ENCODE measurements at regions not wholly inside any gene's neighbourhood (a gene's known extent, or its start where the extent isn't known, plus 50 kb on each side); places are given as distances from the start of the nearest gene placed in this dataset.
A peak's percentile ranks its signal among the peaks of the same experiment; 100 is the strongest.
"Not testable (repeated sequence)": the region's sequence is repeated elsewhere in the genome, so short reads cannot be mapped to it uniquely, and the experiment has no call there.

DNA sequence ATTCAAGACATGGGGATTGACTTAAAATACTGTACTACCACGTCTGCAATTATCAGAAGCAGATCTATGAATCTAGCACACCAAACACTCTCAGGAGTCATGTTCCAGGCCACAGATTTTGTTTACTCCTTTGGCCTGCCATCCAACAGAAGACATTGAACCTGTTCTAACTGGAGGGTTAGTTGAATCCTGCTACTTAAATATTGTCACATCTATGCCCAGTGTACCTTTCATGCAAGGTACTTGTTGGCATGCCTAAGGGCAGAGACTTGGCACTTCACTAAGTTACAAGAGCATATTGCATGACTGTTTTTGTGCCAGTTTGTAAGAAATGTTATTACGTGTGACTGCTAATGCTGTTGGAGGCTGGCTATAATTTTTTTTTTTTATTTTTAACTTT lies 126.9 kb upstream of the BCOR start:
- DNase-seq, result no peak

DNA sequence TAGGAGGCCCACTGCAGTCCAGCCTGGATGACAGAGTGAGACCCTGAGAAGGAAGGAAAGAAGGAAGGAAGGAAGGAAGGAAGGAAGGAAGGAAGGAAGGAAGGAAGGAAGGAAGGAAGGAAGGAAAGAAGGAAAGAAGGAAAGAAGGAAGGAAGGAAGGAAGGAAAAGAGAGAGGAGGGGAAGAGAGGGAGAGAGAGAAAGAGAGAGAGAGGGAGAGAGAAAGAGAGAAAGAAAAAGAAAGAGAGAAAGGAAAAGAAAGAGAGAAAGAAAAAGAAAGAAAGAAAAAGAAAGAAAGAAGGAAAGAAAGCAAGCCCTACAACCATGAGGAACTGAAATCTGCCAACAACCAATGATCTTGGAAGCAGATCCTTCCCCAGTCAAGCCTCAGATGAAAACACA lies 124.9 kb upstream of the BCOR start:
- not testable (repeated sequence) for DNase-seq

DNA sequence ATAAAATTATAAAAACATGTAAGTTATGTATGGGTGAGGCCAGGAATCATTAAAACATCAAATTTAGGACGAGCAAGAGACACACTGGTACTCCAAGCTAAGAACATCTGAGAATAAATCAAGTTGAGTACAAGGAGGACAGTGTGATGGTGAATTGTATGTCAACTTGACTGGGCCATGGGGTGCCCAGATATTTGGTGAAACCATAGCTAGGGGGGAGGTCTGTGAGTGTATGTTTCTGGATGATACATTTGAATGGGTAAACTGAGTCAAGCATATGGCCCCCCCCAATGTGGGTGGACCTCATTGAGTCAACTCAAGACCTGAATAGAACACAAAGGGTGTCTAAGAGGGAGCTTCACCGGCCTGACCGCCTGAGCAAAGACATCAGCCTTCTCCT lies 115.3 kb upstream of the BCOR start:
- no peak for DNase-seq

DNA sequence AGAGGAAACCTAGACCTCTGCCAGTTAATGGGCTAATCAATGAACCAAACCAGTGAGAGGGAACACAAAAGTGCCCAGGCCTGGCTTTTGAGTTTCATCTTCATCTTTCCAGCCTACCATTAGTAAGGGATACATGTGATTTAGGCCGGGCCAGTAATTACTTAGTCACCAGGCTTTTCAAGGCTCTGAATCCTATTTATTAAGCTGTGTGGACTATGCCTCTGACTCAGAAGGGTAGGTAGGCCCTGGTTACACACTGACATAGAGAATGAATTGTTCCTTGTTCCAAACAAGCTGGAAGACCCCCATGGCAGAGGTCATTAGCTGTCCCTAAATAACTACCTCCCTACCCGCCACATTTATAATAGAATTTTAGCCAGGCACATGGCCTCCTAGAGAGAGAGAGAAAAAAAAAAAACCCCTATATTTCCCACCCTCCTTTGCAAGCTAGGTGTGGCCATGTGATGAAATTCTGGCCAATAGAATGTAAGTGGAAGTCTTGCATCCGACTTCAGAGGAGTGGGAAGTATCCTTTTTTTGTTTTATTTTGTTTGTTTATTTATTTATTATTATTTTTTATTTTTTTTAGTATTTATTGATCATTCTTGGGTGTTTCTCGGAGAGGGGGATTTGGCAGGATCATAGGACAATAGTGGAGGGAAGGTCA lies 112.3 kb upstream of the BCOR start:
- no peak for DNase-seq

DNA sequence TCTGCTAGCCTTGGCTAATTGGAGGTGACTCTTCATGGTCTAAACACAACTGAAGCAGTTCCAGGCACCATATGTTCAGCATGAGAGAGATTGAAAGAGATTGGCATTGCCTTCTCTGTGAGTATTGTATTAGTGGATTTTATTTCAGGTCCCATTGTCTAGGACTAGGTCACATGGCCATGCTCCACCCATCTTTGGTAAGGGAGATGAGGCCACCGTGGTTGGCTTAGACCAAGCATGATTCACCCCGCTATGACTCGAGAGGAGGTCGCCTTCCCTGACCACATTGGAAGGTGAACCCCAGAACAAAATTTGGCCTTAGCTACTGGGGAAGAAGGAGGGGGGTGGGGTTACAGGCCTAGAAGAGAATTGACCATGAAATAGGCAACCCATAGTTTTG lies 109.9 kb upstream of the BCOR start:
- DNase-seq, result peak; percentile 7 to 8

DNA sequence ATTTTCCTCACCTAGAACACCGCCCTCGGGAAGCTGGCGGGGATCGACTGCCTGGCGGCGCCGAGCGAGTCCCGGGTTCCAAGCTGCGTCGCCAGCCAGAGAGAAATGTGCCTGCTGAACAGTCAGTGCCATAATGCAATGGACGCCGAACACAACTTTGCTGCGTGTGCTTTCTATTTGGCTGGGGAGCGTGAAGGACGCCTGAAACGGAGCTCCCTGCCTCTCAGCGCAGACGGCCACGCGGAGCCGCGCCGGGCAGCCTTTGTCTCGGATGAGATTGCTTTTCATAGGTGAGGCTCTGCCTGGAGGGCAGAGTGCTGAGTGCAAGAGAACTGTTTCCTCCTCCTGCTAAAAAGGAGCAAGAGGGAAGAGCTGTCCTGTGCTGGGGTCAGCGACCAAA lies 107.7 kb upstream of the BCOR start:
- no peak for DNase-seq

DNA sequence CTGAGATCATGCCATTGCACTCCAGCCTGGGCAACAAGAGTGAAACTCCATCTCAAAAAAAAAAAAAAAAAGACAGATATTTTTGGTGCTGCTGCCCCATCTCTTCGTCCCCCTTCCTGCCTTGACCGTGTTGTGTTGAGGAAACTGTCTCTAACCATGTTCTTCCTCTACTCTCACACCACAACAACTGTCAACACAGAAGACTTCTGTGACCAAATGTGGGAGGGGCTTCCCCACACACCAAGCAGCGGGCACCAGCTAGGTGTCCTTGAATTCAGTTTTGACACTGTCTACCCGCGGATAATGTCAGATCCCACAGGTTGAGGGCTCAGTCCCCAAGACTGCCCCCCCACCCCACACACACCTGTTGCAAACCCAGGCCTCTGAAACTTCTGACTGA lies 104.7 kb upstream of the BCOR start:
- DNase-seq, result peak; percentile 22 to 42

DNA sequence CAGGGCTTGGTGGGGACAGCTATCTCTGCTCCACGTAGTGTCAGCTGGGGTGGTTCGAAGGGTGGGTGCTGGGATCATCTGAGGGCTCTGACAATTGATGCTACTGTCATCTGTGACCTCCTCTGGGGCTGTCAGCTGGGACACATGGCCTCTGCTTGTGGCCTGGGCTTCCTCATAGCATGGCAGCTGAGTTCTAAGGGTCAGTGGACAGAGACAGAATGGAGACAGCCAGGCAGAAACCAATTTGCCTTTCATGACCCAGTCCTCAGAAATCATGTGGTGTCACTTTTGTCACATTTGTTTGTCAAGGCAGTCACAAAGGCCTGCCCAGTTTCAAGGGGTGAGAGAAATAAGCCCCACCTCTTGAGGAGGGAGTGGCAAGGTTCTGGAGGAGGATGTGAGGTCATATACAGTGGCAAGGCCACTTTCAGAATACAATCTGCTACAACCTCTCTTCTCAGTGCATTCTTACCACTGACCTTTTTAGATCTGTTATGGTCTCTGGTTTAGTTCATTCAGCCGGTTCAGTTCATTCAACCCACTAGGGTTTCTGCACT lies 103.6 kb upstream of the BCOR start:
- DNase-seq, result peak; percentile 53 to 63

DNA sequence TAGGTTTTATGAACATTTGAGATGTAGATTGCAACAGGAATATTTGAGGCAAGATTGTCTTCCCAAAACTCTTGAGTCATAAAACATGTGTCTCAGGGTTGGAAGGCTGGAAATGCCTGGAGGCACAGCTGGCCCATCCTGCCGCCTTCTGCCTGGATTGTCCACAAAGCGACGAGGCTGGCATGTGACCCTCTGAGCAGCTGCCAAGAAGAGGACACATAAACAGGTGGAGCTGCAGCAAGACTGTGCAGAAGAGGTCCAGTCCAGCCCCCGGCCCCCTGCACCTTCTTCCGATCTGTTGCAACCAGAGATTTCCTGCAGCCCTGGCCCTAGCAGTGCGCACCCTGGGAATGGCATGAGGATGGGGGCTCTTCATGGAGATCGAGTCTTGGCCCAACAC lies 101.9 kb upstream of the BCOR start:
- no peak for DNase-seq

DNA sequence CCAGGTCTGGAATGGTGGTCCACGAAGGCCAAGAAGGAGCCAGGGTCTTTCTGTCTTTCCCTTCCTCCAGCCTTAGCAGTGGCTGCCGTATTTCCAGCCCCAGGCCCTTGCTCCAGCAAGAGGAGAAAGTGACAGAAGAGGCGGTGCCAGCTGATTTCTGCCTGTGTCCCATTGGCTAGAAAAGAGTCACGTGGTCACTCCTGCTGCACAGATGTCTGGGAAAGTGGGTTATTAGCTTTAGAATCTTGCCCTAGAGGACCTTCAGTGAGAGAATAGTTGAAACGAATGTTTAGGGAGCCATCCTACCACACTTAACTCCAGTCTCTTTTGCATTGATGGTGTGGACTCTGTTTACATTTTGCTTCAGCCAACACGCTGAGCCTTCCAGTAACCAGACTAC lies 99.3 kb upstream of the BCOR start:
- DNase-seq, result no peak

DNA sequence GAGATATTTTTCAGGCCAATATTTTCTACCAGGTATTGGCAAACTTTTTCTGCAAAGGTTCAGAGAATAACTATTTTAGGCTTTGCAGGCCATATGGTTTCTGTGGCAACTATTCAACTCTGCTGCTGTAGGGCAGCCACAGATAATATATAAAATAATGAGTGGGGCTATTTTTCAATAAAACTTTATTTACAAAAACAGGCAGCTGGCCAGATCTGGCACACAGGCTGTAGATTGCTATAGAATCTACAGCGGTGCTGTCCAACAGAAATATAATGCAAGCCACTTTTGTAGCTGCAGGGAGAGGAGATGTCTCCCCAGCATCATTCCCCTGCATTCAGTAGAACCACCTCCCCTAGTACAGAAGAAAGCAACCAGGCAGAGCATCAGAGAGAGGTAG lies 97.6 kb upstream of the BCOR start:
- no peak for DNase-seq

DNA sequence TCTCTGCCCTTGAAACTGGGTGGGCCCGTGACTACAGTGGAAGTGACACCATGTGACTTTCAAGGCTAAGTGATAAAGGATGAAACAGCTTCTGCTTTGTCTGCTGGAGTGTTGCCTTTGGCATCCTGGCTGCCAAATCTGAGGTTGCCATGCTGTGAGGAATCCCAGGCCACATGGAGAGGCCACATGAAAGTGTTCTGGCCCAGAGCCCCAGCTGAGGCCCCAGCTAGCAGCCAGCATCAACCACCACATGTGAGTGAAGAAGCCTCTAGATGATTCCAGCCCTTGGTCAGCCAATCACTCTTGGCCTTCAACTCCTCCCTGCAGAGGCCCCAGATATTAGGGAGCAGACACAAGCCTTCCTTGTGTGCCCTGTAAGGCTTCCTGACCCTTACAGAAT lies 94.4 kb upstream of the BCOR start:
- DNase-seq, result no peak

DNA sequence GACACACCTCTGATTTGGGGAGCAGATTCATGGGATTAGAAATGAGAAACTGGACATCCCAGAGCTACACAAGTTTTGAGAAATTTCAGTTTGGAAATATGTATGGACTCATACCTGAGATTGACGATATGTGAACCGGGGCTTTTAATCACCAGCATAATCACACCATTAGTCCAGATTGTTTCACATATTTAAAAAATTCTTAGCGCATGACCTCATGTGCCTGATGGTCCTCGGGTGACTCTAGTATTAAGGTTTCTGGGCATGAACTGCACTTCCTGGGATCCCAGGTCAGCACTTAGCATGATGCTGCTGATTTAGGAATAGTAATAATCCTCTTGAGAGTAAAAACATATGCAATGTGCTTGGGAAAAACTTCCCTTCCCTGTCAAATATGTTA lies 91.9 kb upstream of the BCOR start:
- DNase-seq, result no peak

DNA sequence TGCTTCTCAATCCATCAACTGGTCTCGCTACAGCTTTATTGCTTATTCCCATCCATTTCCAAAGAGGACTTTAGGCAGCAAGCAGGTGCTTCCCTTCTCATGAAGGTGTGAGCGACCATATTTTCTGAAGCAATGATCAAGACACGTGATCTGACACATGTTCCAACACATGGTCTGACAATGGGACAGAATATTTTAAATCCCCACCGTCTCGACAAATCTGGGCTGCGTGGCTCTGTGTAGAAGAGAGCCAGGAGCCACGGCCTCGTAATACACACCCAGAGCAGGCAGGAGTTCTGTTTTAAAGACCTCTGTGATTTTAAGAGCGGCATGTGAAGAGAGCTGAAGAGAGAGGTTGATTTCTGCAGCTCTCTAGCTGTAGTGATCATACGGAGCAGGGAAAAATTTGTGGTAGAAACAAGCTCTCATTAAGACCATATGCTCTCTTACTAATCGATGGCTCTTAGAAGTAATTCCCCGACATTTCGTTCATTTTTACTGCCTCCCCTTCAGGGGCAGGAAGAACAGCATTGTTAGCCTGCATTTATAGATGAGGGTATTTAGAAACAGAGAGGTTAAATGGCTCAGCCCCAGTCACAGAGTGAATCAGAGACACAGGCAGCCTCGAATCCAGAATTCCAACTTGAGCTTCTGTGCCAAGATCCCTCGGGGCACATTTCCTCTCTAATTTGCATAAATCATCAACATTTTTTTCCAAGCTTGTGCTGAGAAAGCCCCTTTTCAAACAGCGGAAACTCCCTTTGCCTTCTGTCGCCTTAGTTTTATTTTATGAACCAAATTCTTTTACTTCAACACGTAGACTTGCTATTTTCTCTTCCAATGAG lies 91.0 kb upstream of the BCOR start:
- no peak for DNase-seq

DNA sequence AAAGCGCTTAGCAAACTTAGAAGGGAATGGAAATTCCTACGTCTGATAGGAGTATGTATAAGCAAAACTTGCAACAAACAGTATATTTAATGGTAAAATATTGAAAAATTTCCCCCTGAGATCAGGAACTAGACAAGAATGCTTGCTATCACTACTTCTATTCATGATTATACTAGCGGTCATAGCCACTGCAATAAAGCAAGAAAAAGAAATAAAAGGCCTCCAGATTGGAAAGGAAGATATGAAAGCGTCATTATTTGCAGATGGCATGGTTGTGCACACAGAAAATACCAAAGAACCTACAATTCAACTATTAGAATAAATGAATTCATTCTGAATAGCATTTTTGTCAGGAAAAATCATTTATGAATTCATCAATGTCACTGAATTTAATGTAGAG lies 87.2 kb upstream of the BCOR start:
- DNase-seq, result no peak

DNA sequence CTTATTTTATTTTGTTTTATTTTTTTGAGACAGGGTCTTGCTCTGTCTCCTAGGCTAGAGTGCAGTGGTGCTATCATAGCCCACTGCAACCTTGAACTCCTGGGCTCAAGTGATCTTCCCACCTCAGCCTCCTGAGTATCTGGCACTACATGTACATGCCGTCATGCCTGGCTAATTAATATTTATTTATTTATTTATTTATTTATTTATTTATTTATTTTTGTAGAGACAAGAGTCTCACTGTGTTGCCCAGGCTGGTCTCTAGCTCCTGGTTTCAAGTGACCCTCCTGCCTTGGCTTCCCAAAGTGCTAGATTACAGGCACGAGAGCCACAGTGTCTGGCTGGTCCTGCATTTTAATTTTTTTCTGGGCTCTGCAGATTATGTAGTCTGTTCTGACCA lies 84.9 kb upstream of the BCOR start:
- no peak for DNase-seq

DNA sequence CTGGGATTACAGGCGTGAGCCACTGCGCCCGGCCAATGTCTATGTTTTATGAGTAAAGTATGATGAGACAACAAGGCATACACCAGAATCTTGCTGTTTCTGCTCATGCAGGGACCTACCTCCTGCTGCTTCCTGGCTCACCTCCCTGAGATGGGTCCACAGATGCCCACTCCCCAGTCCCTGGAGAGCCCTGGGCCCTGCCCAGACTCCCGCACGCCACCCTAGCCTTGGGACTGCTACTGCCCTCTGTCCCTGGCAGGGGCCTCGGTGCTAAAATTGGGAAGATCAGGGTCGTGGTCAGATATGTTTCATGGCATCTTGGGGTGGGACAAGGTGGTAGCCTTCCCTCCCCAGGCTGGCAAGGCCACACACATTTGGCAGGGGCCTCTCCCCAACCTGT lies 84.3 kb upstream of the BCOR start:
- DNase-seq, result no peak

DNA sequence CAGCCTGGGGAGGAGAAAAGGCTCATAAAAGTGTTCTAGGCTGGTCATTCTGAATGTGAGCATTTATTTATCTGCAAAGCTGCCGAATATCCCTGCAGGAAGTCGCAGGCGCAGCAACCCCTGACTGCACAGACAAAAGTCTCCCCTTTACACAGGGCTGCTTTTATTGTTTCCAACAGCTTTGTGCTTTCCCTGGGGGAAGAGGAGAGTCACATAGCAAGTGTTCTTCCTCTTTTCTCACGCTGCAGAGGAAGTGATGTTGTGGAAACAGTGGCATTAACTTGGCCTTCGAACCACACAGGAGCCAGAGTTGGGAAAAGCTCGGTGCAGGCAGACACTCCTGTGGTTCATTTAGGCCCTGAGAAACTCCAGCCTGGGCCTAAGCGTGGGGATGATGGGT lies 81.5 kb upstream of the BCOR start:
- DNase-seq, result no peak

DNA sequence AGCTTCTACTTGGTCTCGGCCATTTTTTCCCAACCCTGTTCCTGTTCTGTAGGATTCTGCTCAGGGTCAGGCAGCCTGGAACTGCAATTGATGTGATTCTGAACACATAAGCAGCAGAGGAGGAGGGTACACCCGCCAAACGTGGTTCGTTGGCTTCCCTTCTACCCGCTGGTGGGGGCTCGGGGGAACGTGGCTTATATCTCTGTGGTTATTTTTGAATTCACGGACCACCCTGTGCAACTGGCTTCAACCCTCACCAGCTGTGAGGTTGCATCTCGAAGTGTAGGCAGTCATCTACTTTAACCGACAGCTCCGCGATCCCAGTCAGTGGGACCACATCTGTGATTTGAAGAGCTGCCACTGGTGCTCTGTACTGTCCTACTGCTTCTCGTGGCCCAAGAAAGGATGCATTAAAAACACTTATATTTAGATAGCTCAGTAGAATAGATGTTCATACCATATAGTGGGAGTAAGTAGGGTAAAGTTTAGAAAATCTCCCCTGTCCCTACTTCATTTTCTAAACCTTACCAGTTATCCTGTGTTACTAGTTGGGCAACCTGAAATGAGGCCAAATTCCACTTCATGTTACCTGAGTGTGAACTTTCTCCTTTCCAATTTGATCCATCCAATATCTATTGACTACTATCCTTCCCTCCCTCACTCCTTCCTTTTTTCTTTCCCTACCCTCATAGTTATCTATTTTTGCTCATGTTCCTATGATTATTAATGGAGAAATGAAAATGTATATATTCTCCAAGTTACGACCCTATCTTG lies 80.4 kb upstream of the BCOR start:
- no peak for DNase-seq

DNA sequence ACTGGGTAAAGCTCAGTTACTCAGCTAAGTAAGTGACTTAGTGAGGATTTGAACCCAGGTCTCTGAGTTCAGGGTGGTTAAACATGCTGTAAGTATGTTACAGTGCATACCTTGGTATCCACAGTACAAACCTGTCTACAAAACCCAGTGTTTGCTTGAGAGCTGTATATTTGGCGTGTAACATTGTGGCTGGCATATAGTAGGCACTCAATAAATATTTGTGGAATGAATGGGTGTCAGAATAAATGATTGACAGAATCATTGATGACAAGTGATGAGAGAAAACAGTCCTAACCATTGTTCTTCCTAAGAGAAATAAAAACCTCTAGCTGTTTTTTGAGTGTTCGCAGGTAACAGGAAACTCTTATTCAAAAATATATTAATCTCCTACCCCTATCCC lies 79.7 kb upstream of the BCOR start:
- no peak for DNase-seq

DNA sequence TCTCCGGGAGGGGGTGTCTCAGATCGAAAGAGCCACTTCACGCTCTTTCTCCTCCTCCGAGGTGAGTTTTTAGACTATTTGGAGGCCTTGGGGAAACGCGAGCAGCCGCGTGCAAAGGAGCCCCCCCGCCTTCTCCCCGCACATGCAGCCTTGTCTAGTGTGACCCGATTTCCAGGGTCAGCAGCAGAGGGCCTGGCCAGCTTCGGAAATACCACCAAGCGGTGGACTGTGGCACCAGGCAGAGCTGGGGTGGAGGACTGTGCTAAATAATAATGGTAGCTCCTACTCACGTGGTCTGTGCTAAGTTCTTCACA lies 79.3 kb upstream of the BCOR start:
- DNase-seq, result no peak

DNA sequence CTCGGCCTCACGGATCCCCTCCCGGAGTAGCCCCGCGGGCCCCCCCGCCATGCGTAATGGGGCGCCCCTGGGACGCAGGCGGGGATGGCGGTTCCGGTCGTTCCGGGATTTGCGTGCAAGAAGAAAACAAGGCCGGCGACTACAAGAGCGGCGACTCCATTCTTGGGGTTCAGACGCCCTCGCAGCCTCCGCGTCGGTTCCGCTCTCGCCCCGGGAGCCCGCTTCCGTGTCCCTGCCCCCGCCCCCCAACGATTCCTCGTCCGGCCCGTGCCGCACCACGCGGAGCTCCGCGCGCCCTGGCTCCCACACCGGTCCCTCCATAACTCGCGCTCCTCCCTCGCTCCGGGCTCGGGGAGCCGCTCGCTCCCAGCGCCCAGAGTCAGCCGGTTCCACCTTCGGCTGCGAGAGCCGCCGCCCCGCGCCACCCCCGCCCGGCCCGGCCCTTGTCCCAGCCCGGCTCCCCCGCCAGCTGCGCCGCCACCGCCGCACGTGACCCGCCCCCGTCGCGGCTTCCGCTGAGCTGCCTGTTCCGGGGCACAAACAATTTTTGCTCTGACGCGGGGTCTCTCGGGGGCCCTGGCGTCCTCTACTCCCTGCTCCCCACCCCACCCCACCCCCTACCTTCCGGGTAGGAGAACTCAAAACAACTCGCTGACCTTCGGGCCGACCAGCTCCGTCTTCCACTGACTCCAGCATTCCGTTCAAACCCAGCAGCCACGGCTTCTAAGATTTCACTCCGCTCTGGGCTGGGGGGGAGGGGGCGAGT lies 78.8 kb upstream of the BCOR start:
- peak; percentile 78 to 80 for DNase-seq
